ENCODE measurements at regions not wholly inside any gene's neighbourhood (a gene's known extent, or its start where the extent isn't known, plus 50 kb on each side); places are given as distances from the start of the nearest gene placed in this dataset.

DNA sequence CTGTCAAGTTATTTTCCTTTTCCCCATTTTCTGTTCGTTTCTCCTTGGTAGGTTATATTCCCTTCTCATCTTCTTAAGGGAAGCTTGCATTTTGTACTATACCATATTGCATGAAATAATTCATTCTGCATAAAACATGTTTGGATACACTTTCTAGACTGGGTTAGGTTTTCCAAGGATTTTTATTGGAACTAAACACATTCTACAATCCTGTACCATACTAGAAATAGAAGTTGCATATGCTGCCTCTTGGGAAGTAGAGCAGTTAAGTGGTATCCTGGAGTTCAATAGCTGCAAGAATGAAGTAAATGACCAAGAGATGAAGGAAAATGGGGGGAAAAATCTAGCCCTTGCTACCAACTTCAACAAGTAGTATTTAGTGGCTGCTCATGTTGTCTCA, 393.7 kb upstream of the SLIT2 start:
- no peak for TF ChIP-seq EZH2phosphoT487 (IDR thresholded peaks at IDR 0.05; ENCODE audit: borderline replicate concordance)
- TF ChIP-seq, protein P1, sequence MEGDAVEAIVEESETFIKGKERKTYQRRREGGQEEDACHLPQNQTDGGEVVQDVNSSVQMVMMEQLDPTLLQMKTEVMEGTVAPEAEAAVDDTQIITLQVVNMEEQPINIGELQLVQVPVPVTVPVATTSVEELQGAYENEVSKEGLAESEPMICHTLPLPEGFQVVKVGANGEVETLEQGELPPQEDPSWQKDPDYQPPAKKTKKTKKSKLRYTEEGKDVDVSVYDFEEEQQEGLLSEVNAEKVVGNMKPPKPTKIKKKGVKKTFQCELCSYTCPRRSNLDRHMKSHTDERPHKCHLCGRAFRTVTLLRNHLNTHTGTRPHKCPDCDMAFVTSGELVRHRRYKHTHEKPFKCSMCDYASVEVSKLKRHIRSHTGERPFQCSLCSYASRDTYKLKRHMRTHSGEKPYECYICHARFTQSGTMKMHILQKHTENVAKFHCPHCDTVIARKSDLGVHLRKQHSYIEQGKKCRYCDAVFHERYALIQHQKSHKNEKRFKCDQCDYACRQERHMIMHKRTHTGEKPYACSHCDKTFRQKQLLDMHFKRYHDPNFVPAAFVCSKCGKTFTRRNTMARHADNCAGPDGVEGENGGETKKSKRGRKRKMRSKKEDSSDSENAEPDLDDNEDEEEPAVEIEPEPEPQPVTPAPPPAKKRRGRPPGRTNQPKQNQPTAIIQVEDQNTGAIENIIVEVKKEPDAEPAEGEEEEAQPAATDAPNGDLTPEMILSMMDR (conservative IDR thresholded peaks at IDR 0.05; ENCODE audit: low read length) = no peak

Measured in Loucy (cell line).